ENCODE measurements at regions not wholly inside any gene's neighbourhood (a gene's known extent, or its start where the extent isn't known, plus 50 kb on each side); places are given as distances from the start of the nearest gene placed in this dataset.

- TF ChIP-seq, protein P1, sequence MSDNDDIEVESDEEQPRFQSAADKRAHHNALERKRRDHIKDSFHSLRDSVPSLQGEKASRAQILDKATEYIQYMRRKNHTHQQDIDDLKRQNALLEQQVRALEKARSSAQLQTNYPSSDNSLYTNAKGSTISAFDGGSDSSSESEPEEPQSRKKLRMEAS (IDR thresholded peaks at IDR 0.05): no peak
- no peak for TF ChIP-seq EP300 (IDR thresholded peaks at IDR 0.05; ENCODE audit: borderline replicate concordance)
- TF ChIP-seq, protein P2, sequence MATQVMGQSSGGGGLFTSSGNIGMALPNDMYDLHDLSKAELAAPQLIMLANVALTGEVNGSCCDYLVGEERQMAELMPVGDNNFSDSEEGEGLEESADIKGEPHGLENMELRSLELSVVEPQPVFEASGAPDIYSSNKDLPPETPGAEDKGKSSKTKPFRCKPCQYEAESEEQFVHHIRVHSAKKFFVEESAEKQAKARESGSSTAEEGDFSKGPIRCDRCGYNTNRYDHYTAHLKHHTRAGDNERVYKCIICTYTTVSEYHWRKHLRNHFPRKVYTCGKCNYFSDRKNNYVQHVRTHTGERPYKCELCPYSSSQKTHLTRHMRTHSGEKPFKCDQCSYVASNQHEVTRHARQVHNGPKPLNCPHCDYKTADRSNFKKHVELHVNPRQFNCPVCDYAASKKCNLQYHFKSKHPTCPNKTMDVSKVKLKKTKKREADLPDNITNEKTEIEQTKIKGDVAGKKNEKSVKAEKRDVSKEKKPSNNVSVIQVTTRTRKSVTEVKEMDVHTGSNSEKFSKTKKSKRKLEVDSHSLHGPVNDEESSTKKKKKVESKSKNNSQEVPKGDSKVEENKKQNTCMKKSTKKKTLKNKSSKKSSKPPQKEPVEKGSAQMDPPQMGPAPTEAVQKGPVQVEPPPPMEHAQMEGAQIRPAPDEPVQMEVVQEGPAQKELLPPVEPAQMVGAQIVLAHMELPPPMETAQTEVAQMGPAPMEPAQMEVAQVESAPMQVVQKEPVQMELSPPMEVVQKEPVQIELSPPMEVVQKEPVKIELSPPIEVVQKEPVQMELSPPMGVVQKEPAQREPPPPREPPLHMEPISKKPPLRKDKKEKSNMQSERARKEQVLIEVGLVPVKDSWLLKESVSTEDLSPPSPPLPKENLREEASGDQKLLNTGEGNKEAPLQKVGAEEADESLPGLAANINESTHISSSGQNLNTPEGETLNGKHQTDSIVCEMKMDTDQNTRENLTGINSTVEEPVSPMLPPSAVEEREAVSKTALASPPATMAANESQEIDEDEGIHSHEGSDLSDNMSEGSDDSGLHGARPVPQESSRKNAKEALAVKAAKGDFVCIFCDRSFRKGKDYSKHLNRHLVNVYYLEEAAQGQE (IDR thresholded peaks at IDR 0.05; ENCODE audit: low read depth): no peak
- no peak for TF ChIP-seq YY1 (IDR thresholded peaks at IDR 0.05; ENCODE audit: low read depth)
- TF ChIP-seq EGR1 (IDR thresholded peaks at IDR 0.05): no peak
- TF ChIP-seq RAD21 (IDR thresholded peaks at IDR 0.05; ENCODE audit: low read depth): no peak
- TF ChIP-seq NFIC (IDR thresholded peaks at IDR 0.05): no peak
- TF ChIP-seq ZBTB7A (IDR thresholded peaks at IDR 0.05; ENCODE audit: low read depth): no peak
- no peak for TF ChIP-seq FOXM1 (IDR thresholded peaks at IDR 0.05; ENCODE audit: borderline replicate concordance, low read depth)
- TF ChIP-seq TAF1 (IDR thresholded peaks at IDR 0.05; ENCODE audit: low read depth): no peak
- no peak for TF ChIP-seq TCF12 (IDR thresholded peaks at IDR 0.05; ENCODE audit: low read depth)
These were observed 148.9 kb downstream of the FGF18 start for GRCh38 chr5:171568389-171568788.
